CMK (cell line): ENCODE measurements at regions not wholly inside any gene's neighbourhood (a gene's known extent, or its start where the extent isn't known, plus 50 kb on each side); places are given as distances from the start of the nearest gene placed in this dataset.
"Not testable (repeated sequence)": the region's sequence is repeated elsewhere in the genome, so short reads cannot be mapped to it uniquely, and the experiment has no call there.

Experiments used
- DNase-seq: peaks from one replicate; pipeline ENCODE4 v3.0.0-alpha.2; 2010; ENCODE audit warnings: low read depth

DNA sequence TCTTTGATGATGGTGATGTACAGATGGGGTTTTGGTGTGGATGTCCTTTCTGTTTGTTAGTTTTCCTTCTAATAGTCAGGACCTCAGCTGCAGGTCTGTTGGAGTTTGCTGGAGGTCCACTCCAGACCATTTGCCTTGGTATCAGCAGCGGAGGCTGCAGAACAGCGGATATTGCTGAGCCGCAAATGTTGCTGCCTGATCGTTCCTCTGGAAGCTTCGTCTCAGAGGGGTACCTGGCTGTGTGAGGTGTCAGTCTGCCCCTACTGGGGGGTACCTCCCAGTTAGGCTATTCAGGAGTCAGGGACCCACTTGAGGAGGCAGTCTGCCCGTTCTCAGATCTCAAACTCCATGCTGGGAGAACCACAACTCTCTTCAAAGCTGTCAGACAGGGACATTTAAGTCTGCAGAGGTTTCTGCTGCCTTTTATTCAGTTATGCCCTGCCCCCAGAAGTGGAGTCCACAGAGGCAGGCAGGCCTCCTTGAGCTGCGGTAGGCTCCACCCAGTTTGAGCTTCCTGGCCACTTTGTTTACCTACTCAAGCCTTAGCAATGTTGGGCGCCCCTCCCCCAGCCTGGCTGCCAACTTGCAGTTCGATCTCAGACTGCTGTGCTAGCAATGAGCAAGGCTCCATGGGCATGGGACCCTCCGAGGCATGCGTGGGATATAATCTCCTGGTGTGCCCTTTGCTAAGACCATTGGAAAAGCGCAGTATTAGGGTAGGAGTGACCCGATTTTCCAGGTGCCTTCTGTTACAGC lies 264.5 kb downstream of the MATN1 start:
- not testable (repeated sequence) for DNase-seq

DNA sequence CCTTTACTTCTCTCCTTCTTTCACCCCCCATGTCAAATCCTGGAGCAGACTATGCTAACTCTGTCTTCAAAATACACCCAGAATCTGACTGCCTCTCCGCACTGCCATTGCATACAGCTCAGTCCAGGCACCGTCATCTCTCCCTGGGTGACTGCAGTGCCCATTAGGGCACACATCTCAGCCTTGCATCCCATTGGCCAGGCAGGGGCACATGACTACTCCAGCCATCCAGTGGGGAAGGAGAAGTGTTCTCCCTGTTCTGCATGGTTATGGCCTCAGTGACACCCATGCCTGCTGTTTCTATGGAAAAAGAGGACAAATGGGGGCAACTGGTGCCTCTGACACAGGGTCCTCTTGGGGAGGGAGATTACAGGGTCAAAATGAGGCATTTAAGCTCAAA lies 270.5 kb downstream of the MATN1 start:
- no peak for DNase-seq

- DNase-seq = no peak
Observed at GRCh38 chr1:30452170-30452569, 271.2 kb downstream of the MATN1 start.

DNA sequence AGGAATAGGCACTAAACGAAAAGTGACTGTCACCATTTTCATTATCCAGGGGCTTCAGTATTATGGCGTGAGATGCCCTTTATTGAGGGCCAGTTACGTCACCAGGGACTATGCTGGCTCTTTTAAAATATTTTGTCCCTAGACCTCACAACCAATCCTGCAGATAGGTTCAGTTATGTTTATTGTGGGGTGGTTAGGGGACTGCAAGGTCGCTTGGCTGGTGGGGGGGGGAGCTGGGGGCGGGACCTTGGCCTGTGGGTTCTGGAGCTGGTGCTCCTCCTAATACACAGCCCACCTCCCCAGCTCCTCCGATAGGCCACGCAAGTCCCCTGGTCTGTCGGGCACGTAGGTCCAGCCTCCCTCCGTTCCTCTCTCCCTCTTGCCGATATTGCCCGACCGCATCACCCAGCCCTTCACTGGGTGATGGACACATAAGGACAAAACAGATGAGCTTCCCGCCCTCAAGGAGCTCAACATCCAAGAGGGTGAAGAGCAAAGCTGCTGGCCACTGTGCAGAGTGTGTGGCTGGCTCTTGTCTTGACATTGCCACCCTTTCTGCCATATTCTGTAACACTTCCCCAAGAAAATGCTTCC lies 271.8 kb downstream of the MATN1 start:
- DNase-seq = no peak

- DNase-seq = no peak
Observed at GRCh38 chr1:30450818-30451233, 272.6 kb downstream of the MATN1 start.

DNA sequence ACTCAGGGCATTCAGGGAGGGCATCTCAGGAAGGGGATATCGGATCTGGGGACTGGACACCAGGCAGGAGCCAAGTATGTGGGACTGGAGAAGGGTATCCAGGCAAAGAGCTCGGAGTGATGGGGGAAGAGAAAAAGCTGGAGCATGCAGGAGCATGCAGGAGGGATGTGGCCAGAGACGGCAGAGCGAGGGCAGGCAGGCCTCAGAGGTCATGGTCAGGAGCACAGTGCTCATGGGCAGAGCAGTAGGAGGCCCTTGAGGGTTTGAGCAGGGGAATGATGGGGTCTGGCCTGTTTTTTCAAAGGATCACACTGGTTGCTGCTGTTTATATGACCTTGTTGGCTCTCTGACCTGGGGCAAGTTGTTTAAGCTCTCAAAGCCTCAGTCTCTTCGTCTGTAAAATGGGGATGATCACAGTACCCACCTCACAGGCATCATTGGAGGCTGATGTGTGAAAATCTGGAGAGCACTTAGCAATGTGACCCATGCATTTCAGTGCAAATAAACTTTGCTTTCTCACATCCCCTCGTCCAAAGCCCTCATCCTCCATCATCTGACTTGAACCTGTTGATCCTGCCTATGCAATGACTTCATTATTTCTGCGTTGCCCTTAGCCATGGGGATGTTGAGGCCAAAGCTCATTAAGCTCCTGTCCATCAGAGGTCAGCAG lies 273.1 kb downstream of the MATN1 start:
- DNase-seq = no peak

- no peak for DNase-seq
Observed at GRCh38 chr1:30449428-30450147, 273.8 kb downstream of the MATN1 start.

GRCh38 chr1:30449003-30449402 lies 274.4 kb downstream of the MATN1 start:
- no peak for DNase-seq

DNA sequence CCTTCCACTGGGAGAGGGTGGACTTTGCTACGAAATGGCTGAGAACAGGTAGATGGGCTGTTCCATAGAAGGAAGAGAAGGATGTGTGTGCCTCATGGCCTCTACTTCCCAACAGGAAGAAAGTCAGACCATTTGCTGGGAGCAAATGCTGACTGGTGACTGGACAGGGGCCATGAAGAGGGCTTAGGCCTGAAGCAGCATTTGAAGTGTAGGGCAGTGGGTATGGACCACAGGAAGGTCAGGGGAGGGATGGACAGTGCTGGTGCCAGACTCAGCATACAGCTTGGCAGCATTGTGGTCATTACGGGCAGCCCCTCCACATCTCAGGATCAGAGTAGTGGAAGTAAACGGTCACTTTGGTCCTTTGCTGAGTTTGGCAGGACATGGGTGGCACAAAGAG lies 275.7 kb downstream of the MATN1 start:
- no peak for DNase-seq

DNA sequence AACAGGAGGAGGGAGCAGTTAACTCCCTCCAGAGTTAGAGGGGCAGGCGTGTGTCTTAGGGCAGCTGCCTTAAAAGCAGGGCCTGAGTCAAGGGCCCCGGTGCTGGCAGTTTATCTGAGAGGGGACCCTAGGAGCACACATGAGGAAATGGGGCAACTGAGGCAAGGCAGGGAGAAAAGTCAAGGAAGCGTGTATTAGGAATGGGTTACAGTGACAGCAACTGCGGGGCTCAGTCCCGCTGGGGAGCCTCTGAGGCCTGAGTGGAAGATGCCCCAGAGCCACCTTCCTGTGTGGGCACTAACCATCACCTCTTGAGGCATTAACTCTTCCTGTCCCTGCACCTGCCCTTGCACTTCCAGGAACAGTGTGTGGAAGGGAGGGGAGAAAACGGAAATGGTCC lies 276.3 kb downstream of the MATN1 start:
- DNase-seq = no peak

GRCh38 chr1:30446508-30446907 lies 276.9 kb downstream of the MATN1 start:
- no peak for DNase-seq

DNA sequence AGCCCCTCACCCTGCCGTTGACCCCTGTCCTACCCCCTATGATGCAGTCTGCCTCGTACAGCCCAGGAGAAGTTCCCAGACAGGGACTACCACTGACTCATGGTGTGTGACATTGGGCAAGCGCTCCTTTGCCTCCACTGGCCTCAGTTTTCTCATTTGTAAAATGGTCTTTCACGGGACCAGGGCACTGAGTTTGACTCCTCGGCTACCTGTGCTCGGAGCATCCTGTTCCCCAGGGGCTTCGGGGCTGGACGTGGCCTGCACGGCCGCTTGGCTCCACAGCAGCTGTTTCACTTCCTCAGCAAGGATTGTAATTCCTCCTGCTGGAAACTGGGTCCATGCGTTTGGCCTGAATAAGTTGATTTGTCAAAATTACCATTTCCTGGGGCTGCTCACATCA lies 277.3 kb downstream of the MATN1 start:
- DNase-seq = no peak

DNA sequence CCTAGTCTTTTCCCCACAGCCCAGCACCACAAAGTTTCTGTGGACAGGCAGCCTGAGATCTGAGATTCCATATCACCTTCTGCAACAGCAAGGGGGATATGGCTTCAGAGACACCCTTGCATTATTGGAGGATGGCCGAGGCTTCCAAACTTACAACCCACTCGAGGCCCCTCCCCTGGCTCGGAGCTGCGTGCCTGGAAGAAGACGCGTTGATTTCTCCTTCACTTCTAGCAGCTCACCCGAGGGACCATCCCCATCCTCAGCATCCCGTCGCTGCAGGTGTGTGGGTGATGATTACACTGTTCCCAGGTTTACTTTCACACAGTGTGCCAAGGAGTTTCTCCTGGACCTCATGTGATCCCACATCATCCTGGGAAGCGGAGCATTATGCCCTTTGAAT lies 277.9 kb downstream of the MATN1 start:
- DNase-seq = no peak

DNA sequence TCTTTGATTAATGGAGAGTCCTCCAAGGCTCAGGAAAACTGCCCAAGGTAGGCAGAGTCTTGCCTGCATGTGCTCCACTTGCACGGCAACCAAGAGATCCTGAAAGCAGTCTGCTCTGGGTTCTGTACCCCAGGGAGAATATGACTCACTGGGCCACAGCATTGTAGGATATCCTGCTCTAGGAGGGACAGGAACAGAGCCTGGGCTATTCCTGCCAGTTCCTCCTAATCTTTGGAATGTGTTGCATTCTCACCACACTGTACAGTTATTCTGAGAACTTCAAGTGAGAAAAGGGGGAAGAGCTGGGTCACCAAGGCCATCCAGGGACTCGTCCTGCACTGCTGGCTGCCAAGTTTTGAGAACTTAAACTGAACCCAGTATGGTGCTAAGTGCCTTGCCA lies 278.5 kb downstream of the MATN1 start:
- no peak for DNase-seq

- no peak for DNase-seq
Observed at GRCh38 chr1:30444401-30444800, 279.0 kb downstream of the MATN1 start.

DNA sequence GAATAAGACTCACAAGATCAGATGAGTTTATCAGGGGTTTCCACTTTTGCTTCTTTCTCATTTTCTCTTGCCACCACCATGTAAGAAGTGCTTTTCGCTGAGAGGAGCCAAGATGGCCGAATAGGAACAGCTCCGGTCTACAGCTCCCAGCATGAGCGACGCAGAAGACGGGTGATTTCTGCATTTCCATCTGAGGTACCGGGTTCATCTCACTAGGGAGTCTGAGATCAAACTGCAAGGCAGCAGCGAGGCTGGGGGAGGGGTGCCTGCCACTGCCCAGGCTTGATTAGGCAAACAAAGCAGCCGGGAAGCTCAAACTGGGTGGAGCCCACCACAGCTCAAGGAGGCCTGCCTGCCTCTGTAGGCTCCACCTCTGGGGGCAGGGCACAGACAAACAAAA lies 285.1 kb downstream of the MATN1 start:
- not testable (repeated sequence) for DNase-seq

- DNase-seq = no peak
Observed at GRCh38 chr1:30437059-30437576, 286.3 kb downstream of the MATN1 start.

DNA sequence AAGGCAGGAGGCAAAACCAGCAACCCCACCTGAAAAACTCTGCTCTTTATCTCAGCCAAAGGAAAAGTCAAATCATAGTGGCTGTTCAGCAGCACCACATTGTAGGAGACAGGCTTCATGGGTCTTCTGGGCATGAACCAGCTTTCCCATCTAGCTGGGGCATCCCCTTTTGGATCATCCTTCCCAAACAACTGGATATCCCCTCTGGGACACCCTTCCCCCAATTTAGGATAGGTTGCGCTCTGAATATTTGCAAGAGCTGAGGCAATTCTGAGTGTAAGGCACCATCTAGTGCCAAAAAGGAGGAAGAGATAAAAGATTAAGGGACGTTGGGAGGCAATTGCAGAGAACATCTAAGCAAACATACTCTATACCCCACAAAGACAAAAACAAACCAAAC lies 295.8 kb downstream of the MATN1 start:
- no peak for DNase-seq

DNA sequence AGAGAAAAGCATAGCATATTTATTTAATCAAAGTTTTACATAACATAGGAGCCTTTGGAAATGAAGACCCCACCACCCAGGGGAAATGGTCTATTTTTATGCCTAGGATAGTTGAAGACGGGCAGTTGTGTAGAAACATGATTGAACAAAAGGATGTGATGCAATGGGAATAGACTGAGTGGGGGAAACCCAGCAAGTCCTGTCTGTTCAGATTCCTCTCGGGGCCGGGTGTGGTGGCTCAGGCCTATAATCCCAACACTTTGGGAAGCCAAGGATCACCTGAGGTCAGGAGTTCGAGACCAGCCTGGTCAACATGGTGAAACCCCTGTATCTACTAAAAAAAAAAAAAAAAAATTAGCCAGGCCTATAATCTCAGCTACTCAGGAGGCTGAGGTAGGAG lies 298.3 kb downstream of the MATN1 start:
- no peak for DNase-seq

DNA sequence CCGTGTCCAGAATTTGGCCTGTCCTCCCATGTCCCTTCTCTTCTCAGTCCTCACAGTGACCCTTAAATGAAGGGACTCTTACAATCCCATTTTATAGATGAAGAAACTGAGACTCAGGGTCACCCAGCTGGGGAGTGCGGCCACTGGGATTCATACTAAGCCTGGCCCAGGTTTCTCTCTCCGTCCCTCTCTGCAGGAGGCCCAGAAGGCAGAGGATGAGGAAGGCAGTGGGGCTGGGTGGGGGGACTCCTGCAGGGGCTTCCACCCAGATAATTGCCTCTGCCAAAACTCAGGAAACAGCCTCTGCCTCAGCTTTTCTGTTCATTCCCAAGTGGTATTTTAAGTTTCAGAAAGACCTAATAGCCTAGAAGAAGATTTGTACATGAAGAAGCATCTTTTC lies 299.8 kb downstream of the MATN1 start:
- DNase-seq = no peak

DNA sequence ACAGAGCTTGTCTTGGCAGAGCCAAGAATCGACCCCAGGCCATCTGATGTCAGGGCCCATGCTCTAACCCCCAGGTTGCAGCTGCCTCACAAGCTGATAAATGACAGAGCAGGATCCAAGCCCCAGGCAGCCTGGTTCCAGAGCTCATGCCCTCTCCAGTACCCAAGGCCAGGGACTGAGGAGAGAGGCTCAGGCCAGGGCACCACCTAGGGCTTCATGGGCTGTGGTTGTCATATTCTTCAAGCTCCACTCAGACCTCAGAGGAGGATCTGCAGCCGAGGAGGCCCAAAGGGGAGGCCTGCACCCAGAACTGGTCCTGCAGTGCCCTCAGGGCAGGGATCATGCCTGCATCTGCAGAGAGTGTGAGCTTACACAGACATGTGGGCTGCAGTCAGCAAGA lies 301.1 kb downstream of the MATN1 start:
- no peak for DNase-seq

- DNase-seq = no peak
Observed at GRCh38 chr1:30420519-30421050, 302.8 kb downstream of the MATN1 start.
